HG02763 (cell line): ENCODE measurements at regions not wholly inside any gene's neighbourhood (a gene's known extent, or its start where the extent isn't known, plus 50 kb on each side); places are given as distances from the start of the nearest gene placed in this dataset.

Experiments
- ATAC-seq: cut with Tn5 transposase; IDR thresholded peaks from one replicate; pipeline ENCODE4 v1.9.1; 2021; ENCODE audit warnings: mild to moderate bottlenecking, moderate library complexity; ENCODE audit not compliant: unreplicated experiment

GRCh38 chr6:4383910-4384638 lies 248.7 kb upstream of the ECI2 start:
- ATAC-seq: no peak

- ATAC-seq: no peak
Observed at GRCh38 chr6:4382362-4382853, 247.0 kb upstream of the ECI2 start.

GRCh38 chr6:4381381-4381780 lies 246.0 kb upstream of the ECI2 start:
- no peak for ATAC-seq

- no peak for ATAC-seq
Observed at GRCh38 chr6:4380881-4381281, 245.5 kb upstream of the ECI2 start.

- no peak for ATAC-seq
Observed at GRCh38 chr6:4379958-4380357, 244.6 kb upstream of the ECI2 start.

- ATAC-seq: no peak
Observed at GRCh38 chr6:4378319-4378996, 243.1 kb upstream of the ECI2 start.

GRCh38 chr6:4377603-4378002 lies 242.2 kb upstream of the ECI2 start:
- ATAC-seq: no peak

GRCh38 chr6:4374216-4374615 lies 238.8 kb upstream of the ECI2 start:
- ATAC-seq: no peak

- no peak for ATAC-seq
Observed at GRCh38 chr6:4372866-4373265, 237.5 kb upstream of the ECI2 start.

- ATAC-seq: no peak
Observed at GRCh38 chr6:4371207-4371921, 236.0 kb upstream of the ECI2 start.

GRCh38 chr6:4370066-4370465 lies 234.7 kb upstream of the ECI2 start:
- no peak for ATAC-seq

- ATAC-seq: no peak
Observed at GRCh38 chr6:4369616-4370015, 234.2 kb upstream of the ECI2 start.

GRCh38 chr6:4368649-4369048 lies 233.3 kb upstream of the ECI2 start:
- ATAC-seq: no peak

GRCh38 chr6:4367643-4368042 lies 232.3 kb upstream of the ECI2 start:
- ATAC-seq: no peak

GRCh38 chr6:4366635-4367395 lies 231.4 kb upstream of the ECI2 start:
- ATAC-seq: no peak

GRCh38 chr6:4365686-4366085 lies 230.3 kb upstream of the ECI2 start:
- ATAC-seq: no peak

GRCh38 chr6:4364711-4365110 lies 229.3 kb upstream of the ECI2 start:
- ATAC-seq: no peak

GRCh38 chr6:4364172-4364571 lies 228.8 kb upstream of the ECI2 start:
- ATAC-seq: no peak

- no peak for ATAC-seq
Observed at GRCh38 chr6:4363656-4364055, 228.3 kb upstream of the ECI2 start.

GRCh38 chr6:4362326-4362725 lies 227.0 kb upstream of the ECI2 start:
- no peak for ATAC-seq

- ATAC-seq: no peak
Observed at GRCh38 chr6:4360920-4361319, 225.5 kb upstream of the ECI2 start.
